ENCODE measurements at regions not wholly inside any gene's neighbourhood (a gene's known extent, or its start where the extent isn't known, plus 50 kb on each side); places are given as distances from the start of the nearest gene placed in this dataset.

DNA sequence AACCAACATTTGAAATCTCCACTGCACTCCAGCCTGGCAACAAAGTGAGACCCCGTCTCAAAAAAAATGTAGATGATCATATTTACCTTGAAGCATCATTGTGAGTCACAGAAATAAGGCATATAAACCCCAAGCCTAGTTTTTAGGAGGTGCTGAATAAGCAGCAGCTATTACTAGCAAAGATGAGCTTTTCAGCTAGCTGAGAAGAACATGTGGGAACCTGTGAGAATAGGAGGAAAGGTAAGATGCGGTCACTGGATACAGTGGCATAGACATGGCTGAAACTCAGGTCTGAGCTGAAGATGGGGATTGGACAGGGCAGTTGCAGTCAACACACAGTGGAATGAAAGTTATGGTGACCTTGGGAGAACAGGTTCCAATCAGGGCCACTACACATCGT, 284.3 kb upstream of the IRAK1BP1 start (continued):
- TF ChIP-seq, protein P1, sequence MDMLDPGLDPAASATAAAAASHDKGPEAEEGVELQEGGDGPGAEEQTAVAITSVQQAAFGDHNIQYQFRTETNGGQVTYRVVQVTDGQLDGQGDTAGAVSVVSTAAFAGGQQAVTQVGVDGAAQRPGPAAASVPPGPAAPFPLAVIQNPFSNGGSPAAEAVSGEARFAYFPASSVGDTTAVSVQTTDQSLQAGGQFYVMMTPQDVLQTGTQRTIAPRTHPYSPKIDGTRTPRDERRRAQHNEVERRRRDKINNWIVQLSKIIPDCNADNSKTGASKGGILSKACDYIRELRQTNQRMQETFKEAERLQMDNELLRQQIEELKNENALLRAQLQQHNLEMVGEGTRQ (IDR thresholded peaks at IDR 0.05; ENCODE audit: borderline replicate concordance, low read depth, low read length), result no peak
- TF ChIP-seq TCF12 (IDR thresholded peaks at IDR 0.05) (no peak), FOXJ3 (CRISPR knock-in tag; IDR thresholded peaks at IDR 0.05) (no peak), NRF1 (IDR thresholded peaks at IDR 0.05; ENCODE audit: low read depth, low read length) (no peak), YY1 (IDR thresholded peaks at IDR 0.05; ENCODE audit: low read depth) (no peak)

DNA sequence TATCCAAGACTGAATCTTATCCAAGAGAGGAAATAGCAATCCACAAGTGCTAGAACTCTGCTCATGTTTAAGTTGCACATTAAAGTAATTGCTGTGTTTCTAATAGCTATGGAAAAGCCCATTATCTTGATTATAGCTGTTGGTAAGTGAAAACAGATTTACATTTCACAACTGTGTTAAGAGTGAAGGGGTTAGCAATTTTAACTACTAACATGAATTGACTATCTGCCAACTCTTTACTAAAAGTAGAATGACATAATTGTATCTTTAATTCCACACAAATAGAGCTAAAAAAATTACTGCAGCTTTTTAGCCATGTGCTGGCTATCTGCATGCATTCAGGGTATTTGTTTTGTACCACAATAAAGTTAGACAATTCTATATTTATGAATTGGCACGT, 277.9 kb upstream of the IRAK1BP1 start:
- POLR2A ChIA-PET, result no interaction called here
- no peak overlapping the region for H3K4me2 ChIP-seq

DNA sequence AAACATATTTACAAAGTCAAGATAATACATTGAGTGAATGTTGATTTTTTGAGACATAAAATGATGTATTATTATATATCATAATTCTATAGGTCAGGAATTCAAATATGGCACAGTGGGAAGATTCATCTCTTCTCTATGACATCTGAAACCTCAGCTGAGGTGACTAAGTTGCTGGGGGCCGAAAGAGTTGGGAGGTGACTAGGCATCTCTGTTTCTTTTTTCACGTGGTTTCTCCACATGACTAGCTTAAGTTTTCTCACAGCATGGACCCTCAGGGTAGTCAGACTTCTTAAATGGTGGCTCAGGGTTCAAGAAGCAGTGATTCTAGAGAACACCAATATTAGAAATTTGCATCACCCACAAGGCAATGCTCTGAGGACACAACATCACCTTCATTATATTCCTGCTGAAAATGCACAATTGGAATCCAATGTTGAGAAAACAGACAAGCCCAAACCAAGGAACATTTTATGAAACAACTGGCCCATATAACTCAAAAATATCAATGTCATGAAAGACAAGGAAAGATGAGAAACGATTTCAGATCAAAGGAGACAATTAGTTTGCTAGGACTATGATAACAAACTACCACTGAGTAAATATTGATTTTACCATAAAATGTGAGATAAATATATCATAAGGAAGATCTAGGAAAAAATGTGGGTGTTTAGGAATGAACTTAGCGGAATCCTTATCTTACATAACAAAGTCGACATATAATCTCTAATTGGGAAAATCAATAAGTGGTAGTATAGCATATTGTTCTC, 273.3 kb upstream of the IRAK1BP1 start:
- DNase-seq, result no peak
- no peaks in the 10 kb centered on the region for H3K27me3 ChIP-seq (ENCODE audit: insufficient read depth)
- CTCF ChIA-PET, result interaction anchor here (1.0 kb wide), 1 partner anchor 16 kb away, joined by 4 read pairs; no protein-coding TSS in a partner anchor
- H3K4me2 ChIP-seq, result no peak overlapping the region
- no peak overlapping the region for H3K4me3 ChIP-seq (ENCODE audit: low read depth in 2 of 2, low read length in 1 of 2)
- H3K9ac ChIP-seq, result no peak overlapping the region
- no peak overlapping the region for H2AFZ ChIP-seq (ENCODE audit: low read depth)
- H3K36me3 ChIP-seq (replicated peaks in 1 of 2; ENCODE audit: control insufficient read depth in 1 of 2, insufficient read depth in 2 of 2, low read length in 1 of 2), result peaks cover 0 to 9% of the 10 kb centered on the region in 2 experiments
- 63% methylated on average over 5 of the region's 5 CpGs for WGBS (ENCODE audit: low lambda C conversion rate)
- H3K27ac ChIP-seq (ENCODE audit: low read depth in 2 of 2, low read length in 1 of 2), result no peak overlapping the region
- peaks cover 0 to 7% of the 10 kb centered on the region in 2 experiments; a peak in 2 of 4 replicates for H3K4me1 ChIP-seq (ENCODE audit: control insufficient read depth in 1 of 2, insufficient read depth in 2 of 2, low read depth in 1 of 2, low read length in 1 of 2)
- H3K79me2 ChIP-seq (ENCODE audit: insufficient read depth), result no peaks in the 10 kb centered on the region
- no peaks in the 10 kb centered on the region for H3K9me2 ChIP-seq
- POLR2A ChIA-PET, result no interaction called here
- peaks cover 13% of the 10 kb centered on the region for H3F3A ChIP-seq (replicated peaks; ENCODE audit: insufficient read depth)
- no peaks in the 10 kb centered on the region for H3K9me3 ChIP-seq
- H4K20me1 ChIP-seq (ENCODE audit: insufficient read depth), result no peaks in the 10 kb centered on the region
- TF ChIP-seq, protein P2, sequence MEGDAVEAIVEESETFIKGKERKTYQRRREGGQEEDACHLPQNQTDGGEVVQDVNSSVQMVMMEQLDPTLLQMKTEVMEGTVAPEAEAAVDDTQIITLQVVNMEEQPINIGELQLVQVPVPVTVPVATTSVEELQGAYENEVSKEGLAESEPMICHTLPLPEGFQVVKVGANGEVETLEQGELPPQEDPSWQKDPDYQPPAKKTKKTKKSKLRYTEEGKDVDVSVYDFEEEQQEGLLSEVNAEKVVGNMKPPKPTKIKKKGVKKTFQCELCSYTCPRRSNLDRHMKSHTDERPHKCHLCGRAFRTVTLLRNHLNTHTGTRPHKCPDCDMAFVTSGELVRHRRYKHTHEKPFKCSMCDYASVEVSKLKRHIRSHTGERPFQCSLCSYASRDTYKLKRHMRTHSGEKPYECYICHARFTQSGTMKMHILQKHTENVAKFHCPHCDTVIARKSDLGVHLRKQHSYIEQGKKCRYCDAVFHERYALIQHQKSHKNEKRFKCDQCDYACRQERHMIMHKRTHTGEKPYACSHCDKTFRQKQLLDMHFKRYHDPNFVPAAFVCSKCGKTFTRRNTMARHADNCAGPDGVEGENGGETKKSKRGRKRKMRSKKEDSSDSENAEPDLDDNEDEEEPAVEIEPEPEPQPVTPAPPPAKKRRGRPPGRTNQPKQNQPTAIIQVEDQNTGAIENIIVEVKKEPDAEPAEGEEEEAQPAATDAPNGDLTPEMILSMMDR (IDR thresholded peaks at IDR 0.05), result no peak
- TF ChIP-seq EP300 (IDR thresholded peaks at IDR 0.05; ENCODE audit: borderline replicate concordance in 1 of 2, low read depth in 1 of 2, low read length in 1 of 2) (no peak), IRF3 (IDR thresholded peaks at IDR 0.05; ENCODE audit: low read depth, low read length) (no peak), REST (IDR thresholded peaks at IDR 0.05; ENCODE audit: low read depth, low read length) (no peak), MXI1 (IDR thresholded peaks at IDR 0.05; ENCODE audit: low read depth, low read length) (no peak), EZH2phosphoT487 (IDR thresholded peaks at IDR 0.05; ENCODE audit: borderline replicate concordance, low read depth) (no peak), MEF2A (IDR thresholded peaks at IDR 0.05; ENCODE audit: borderline replicate concordance, low read depth) (no peak)
- TF ChIP-seq, protein P3, sequence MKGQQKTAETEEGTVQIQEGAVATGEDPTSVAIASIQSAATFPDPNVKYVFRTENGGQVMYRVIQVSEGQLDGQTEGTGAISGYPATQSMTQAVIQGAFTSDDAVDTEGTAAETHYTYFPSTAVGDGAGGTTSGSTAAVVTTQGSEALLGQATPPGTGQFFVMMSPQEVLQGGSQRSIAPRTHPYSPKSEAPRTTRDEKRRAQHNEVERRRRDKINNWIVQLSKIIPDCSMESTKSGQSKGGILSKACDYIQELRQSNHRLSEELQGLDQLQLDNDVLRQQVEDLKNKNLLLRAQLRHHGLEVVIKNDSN (IDR thresholded peaks at IDR 0.05; ENCODE audit: borderline replicate concordance, low read depth), result no peak

More for the DNA sequence above, 277.9 kb upstream of the IRAK1BP1 start:
- no peak overlapping the region for H3K4me3 ChIP-seq (ENCODE audit: low read depth in 2 of 2, low read length in 1 of 2)
- CTCF ChIA-PET, result interaction anchor here (1.4 kb wide), 1 partner anchor 9 kb away, joined by 4 read pairs; no protein-coding TSS in a partner anchor
- no peaks in the 10 kb centered on the region; a peak in 1 of 4 replicates for H3K4me1 ChIP-seq (ENCODE audit: control insufficient read depth in 1 of 2, insufficient read depth in 2 of 2, low read depth in 1 of 2, low read length in 1 of 2)
- H3F3A ChIP-seq (replicated peaks; ENCODE audit: insufficient read depth), result no peaks in the 10 kb centered on the region
- no peak for DNase-seq
- no peak overlapping the region for H3K9ac ChIP-seq
- no peaks in the 10 kb centered on the region for H3K79me2 ChIP-seq (ENCODE audit: insufficient read depth)
- WGBS (ENCODE audit: low lambda C conversion rate), result 27% methylated on average over 1 of the region's 1 CpG
- H3K27ac ChIP-seq (ENCODE audit: low read depth in 2 of 2, low read length in 1 of 2), result no peak overlapping the region
- no peak overlapping the region for H2AFZ ChIP-seq (ENCODE audit: low read depth)
- no peaks in the 10 kb centered on the region for H3K9me2 ChIP-seq
- H3K36me3 ChIP-seq (replicated peaks in 1 of 2; ENCODE audit: control insufficient read depth in 1 of 2, insufficient read depth in 2 of 2, low read length in 1 of 2), result no peaks in the 10 kb centered on the region
- TF ChIP-seq FOSL2 (IDR thresholded peaks at IDR 0.05; ENCODE audit: borderline replicate concordance, low read depth), result no peak
- no peak for TF ChIP-seq EP300 (IDR thresholded peaks at IDR 0.05; ENCODE audit: borderline replicate concordance in 1 of 2, low read depth in 1 of 2, low read length in 1 of 2)
- no peaks in the 10 kb centered on the region for H3K9me3 ChIP-seq
- H4K20me1 ChIP-seq (ENCODE audit: insufficient read depth), result no peaks in the 10 kb centered on the region
- no peaks in the 10 kb centered on the region for H3K27me3 ChIP-seq (ENCODE audit: insufficient read depth)
